ENCODE measurements at regions not wholly inside any gene's neighbourhood (a gene's known extent, or its start where the extent isn't known, plus 50 kb on each side); places are given as distances from the start of the nearest gene placed in this dataset.

DNA sequence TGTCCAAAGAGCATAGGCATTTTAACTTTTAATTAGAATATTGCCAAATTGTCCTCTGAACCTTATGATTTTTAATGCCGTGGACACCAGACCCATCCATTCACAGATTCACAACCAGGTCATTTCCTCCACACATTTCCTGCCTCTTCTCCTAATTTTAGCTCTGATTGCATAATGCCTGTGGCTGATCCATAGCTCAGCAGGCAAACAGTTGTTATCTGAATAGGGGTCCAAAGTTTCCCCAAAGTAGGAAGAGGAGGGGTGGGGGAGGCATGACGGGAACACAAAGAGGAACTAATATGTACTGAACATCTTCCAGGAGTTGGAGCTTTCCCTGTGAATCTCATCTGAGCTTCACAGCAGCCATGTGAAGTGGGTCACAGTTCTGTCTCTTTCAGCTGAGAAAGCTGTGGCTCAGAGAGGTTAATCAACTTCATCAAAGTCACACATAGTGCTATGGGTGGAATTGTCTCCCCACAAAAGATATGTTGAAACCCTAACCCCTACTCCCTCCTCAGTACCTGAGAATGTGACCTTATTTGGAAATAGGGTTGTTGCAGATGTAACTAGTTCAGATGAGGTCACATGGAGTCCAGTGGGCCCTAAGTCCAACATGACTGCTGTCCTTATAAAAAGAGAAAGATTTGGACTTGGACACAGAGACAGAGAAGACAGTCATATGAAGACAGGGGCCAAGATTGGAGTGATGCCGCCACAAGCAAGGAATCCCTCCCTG lies 106.7 kb upstream of the AGBL1 start:
- no peak for TF ChIP-seq POLR2A (IDR thresholded peaks at IDR 0.05)
- TF ChIP-seq, protein P1, sequence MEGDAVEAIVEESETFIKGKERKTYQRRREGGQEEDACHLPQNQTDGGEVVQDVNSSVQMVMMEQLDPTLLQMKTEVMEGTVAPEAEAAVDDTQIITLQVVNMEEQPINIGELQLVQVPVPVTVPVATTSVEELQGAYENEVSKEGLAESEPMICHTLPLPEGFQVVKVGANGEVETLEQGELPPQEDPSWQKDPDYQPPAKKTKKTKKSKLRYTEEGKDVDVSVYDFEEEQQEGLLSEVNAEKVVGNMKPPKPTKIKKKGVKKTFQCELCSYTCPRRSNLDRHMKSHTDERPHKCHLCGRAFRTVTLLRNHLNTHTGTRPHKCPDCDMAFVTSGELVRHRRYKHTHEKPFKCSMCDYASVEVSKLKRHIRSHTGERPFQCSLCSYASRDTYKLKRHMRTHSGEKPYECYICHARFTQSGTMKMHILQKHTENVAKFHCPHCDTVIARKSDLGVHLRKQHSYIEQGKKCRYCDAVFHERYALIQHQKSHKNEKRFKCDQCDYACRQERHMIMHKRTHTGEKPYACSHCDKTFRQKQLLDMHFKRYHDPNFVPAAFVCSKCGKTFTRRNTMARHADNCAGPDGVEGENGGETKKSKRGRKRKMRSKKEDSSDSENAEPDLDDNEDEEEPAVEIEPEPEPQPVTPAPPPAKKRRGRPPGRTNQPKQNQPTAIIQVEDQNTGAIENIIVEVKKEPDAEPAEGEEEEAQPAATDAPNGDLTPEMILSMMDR (IDR thresholded peaks at IDR 0.05), result no peak
- no peak for TF ChIP-seq POLR2AphosphoS5 (IDR thresholded peaks at IDR 0.05; ENCODE audit: insufficient read depth in 1 of 2, low read depth in 1 of 2)
